Vagina (tissue), 2 donors: ENCODE measurements at regions not wholly inside any gene's neighbourhood (a gene's known extent, or its start where the extent isn't known, plus 50 kb on each side); places are given as distances from the start of the nearest gene placed in this dataset.

Experiments
- CTCF ChIP-seq, 3 experiments: fragments of 450-650 bp in 2 of 3; fragments of 200-600 bp in 1 of 3; sonication (generic) in 1 of 3; IDR thresholded peaks; one replicate each; pipeline ENCODE4 v1.5.1; 2017 to 2019; ENCODE audit warnings: antibody characterized with exemption in 3 of 3, mild to moderate bottlenecking in 2 of 3, moderate library complexity in 2 of 3
- POLR2A ChIP-seq, 2 donors: fragments of 450-650 bp; IDR thresholded peaks; one replicate each; pipeline ENCODE4 v1.6.1; 2017; ENCODE audit warnings: antibody characterized with exemption in 2 of 2, mild to moderate bottlenecking in 2 of 2, moderate library complexity in 2 of 2
- POLR2AphosphoS5 ChIP-seq, 2 donors: sonication (generic); formaldehyde crosslinking; IDR thresholded peaks; one replicate each; pipeline ENCODE4 v1.9.0; 2017; ENCODE audit warnings: antibody characterized with exemption in 2 of 2, mild to moderate bottlenecking in 2 of 2, low read depth in 1 of 2; ENCODE audit not compliant: insufficient read depth in 1 of 2

GRCh38 chr13:111659219-111659775, 338.9 kb downstream of the TEX29 start:
- no peak for TF ChIP-seq CTCF (IDR thresholded peaks at IDR 0.05)
- no peak for TF ChIP-seq POLR2AphosphoS5 (IDR thresholded peaks at IDR 0.05; ENCODE audit: insufficient read depth in 1 of 2, low read depth in 1 of 2)
- TF ChIP-seq POLR2A (IDR thresholded peaks at IDR 0.05): no peak
